Ishikawa (cell line): ENCODE measurements at regions not wholly inside any gene's neighbourhood (a gene's known extent, or its start where the extent isn't known, plus 50 kb on each side); places are given as distances from the start of the nearest gene placed in this dataset.

Experiments
- CEBPB ChIP-seq: IDR thresholded peaks from 2 replicates; pipeline ENCODE4 v1.6.1; 2012
- CREB1 ChIP-seq: IDR thresholded peaks from 2 replicates; pipeline ENCODE4 v1.6.1; 2012; ENCODE audit warnings: low read depth
- EGR1 ChIP-seq: IDR thresholded peaks from 2 replicates; pipeline ENCODE4 v1.6.1; 2012
- EP300 ChIP-seq: IDR thresholded peaks from 2 replicates; pipeline ENCODE4 v1.6.1; 2012; ENCODE audit warnings: borderline replicate concordance
- FOXM1 ChIP-seq: IDR thresholded peaks from 2 replicates; pipeline ENCODE4 v1.6.1; 2012; ENCODE audit warnings: low read depth, borderline replicate concordance
- MAX ChIP-seq: IDR thresholded peaks from 2 replicates; pipeline ENCODE4 v1.6.1; 2012
- NFIC ChIP-seq: IDR thresholded peaks from 2 replicates; pipeline ENCODE4 v1.6.1; 2012
- RAD21 ChIP-seq: IDR thresholded peaks from 2 replicates; pipeline ENCODE4 v1.6.1; 2012; ENCODE audit warnings: low read depth
- REST ChIP-seq: IDR thresholded peaks from 2 replicates; pipeline ENCODE4 v1.6.1; 2012; ENCODE audit warnings: low read depth, mild to moderate bottlenecking
- TAF1 ChIP-seq: IDR thresholded peaks from 2 replicates; pipeline ENCODE4 v1.6.1; 2012; ENCODE audit warnings: low read depth, mild to moderate bottlenecking
- TCF12 ChIP-seq: IDR thresholded peaks from 2 replicates; pipeline ENCODE4 v1.6.1; 2012; ENCODE audit warnings: low read depth
- TEAD4 ChIP-seq: IDR thresholded peaks from 2 replicates; pipeline ENCODE4 v1.6.1; 2012
- USF1 ChIP-seq: IDR thresholded peaks from 2 replicates; pipeline ENCODE4 v1.6.1; 2012
- YY1 ChIP-seq: IDR thresholded peaks from 2 replicates; pipeline ENCODE4 v1.6.1; 2012; ENCODE audit warnings: low read depth
- ZBTB7A ChIP-seq: IDR thresholded peaks from 2 replicates; pipeline ENCODE4 v1.6.1; 2012; ENCODE audit warnings: low read depth

DNA sequence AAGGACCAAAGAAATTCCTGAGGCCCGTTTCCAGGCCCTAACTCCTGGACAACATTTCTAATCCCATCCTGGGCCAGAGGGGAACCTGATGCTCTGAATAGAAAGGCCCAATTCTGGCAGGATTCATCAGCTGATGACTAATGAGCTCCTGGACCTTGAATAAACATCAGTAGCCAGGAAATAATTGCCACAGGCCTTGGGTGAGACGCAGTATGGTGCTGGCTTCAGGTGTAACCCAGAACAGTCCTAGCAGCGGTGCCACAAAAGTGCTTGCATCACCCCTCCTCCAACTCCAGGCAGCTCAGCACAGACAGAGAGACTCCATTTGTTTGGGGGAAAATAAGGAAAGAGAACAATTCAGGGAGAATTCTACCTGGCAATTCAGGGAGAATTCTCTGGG is 184.7 kb upstream of the POU1F1 start:
- TF ChIP-seq USF1 (no peak), REST (no peak), CREB1 (no peak), EP300 (no peak)

- TF ChIP-seq CEBPB (no peak), RAD21 (no peak), EGR1 (no peak), YY1 (no peak), NFIC (no peak), TEAD4 (no peak), CREB1 (no peak), TAF1 (no peak), FOXM1 (no peak), USF1 (no peak), REST (no peak)
Observed at GRCh38 chr3:87448558-87448957, 172.2 kb upstream of the POU1F1 start.

DNA sequence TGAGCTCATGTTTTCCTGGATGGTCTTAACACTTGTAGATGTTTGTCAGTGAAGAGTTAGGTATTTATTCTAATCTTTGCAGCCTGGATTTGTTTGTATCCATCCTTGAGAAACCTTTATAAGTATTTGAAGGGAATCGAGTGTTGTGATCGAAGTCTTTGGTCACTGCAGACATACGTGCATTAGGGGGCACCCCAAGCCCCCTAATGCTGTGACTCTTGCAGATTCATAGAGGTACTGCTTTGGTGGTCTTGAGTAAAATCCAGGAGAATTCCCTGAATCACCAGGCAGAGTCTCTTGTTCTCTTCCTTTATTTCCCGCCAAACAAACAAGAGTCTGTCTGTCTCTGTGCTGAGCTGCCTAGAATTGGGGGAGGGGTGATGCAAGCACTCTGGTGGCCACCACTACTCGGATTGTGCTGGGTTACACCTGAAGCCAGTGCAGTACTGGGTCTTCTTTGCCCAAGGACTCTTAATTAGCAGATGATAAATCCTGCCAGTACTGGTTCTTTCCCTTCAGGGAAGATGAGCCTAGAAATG is 170.5 kb upstream of the POU1F1 start:
- no peak for TF ChIP-seq TAF1

DNA sequence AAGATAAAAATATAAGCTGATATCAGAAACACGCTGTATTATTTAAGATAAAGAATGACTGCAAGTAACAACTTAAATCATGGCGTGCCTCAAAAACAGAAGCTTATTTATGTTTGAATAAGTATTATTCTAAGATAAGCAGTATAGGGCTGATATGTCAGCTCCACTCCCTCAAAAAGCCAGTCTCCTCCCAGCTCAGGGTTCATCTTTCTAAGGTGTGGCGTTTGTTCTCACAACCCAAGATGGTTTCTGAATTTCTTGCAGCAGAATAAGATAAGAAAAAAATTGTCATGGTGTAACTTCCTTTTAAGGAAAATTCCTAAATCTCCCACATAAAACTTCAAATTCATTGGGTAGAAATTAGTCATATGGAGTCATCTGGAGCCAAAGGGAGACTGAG is 166.1 kb upstream of the POU1F1 start:
- TF ChIP-seq FOXM1 = no peak
- TF ChIP-seq TAF1 = no peak
- no peak for TF ChIP-seq ZBTB7A
- TF ChIP-seq EP300 = no peak
- no peak for TF ChIP-seq EGR1
- TF ChIP-seq TEAD4 = no peak
- no peak for TF ChIP-seq REST
- no peak for TF ChIP-seq YY1
- no peak for TF ChIP-seq NFIC
- no peak for TF ChIP-seq RAD21

DNA sequence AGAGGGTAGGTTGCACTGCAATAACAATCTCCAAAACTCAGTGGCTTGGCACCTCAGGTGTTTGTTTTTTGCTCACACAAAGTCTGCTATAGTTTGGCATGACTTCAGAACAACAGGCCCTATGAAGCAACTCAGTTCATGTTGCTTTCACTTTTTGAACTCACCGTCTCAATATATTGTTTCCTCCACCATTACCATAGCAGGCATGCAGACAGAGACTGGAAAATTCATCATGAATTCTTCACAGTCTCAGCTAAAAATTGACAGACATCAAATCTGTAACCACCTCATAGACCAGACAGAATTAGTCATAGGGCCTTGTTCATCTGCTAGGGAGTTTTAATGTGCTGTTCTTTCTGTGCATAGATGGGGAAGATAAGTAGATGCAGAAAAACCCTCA is 161.4 kb upstream of the POU1F1 start:
- TF ChIP-seq FOXM1 (no peak), TCF12 (no peak), EGR1 (no peak), ZBTB7A (no peak), CEBPB (0 out of 2 replicates have a peak, but pooled peaks have one; percentile 11), MAX (no peak), USF1 (no peak), TEAD4 (no peak)
